ENCODE measurements at regions not wholly inside any gene's neighbourhood (a gene's known extent, or its start where the extent isn't known, plus 50 kb on each side); places are given as distances from the start of the nearest gene placed in this dataset.
A peak's percentile ranks its signal among the peaks of the same experiment; 100 is the strongest.

- TF ChIP-seq POLR2A (IDR thresholded peaks at IDR 0.05) (no peak), CTCF (IDR thresholded peaks at IDR 0.05 in 4 of 5, conservative IDR thresholded peaks at IDR 0.05 in 1 of 5) (no peak)
- Histone ChIP-seq H3K36me3 (no peaks in the 10 kb centered on the region), H3K27me3 (peaks cover 0 to 3% (median 0%) of the 10 kb centered on the region in 3 donors), H3K4me1 (peaks cover 0 to 4% of the 10 kb centered on the region in 2 donors), H3K27ac (no peak overlapping the region), H3K4me3 (no peak overlapping the region), H3K9me3 (no peaks in the 10 kb centered on the region)
- ATAC-seq (peak; percentile 30 to 66), DNase-seq (no peak)
- intact Hi-C loops (cut with DNase I; ENCODE audit: low total_unique reads) = no loop called here
- in situ Hi-C loops (cut with MboI; ENCODE audit: low sequenced_read_pairs in 4 of 4) = no loop called here
Observed at GRCh38 chr20:24718277-24718676, 230.8 kb upstream of the CST7 start.

- Histone ChIP-seq H3K4me3 (no peak overlapping the region), H3K27ac (no peak overlapping the region), H3K9me3 (no peaks in the 10 kb centered on the region), H3K27me3 (peaks cover 0 to 3% (median 0%) of the 10 kb centered on the region in 3 donors), H3K36me3 (no peaks in the 10 kb centered on the region), H3K4me1 (peaks cover 0 to 4% of the 10 kb centered on the region in 2 donors)
- intact Hi-C loops (cut with DNase I; ENCODE audit: low total_unique reads) (no loop called here), in situ Hi-C loops (cut with MboI; ENCODE audit: low sequenced_read_pairs in 4 of 4) (no loop called here)
- peak in 1 of 2 donors; percentile 38 for DNase-seq
- TF ChIP-seq CTCF (IDR thresholded peaks at IDR 0.05 in 4 of 5, conservative IDR thresholded peaks at IDR 0.05 in 1 of 5) (no peak), POLR2A (IDR thresholded peaks at IDR 0.05) (no peak)
- peak; percentile 63 to 97 for ATAC-seq
Observed at GRCh38 chr20:24718696-24719095, 230.4 kb upstream of the CST7 start.

GRCh38 chr20:24720957-24721356 is 228.1 kb upstream of the CST7 start:
- H3K4me1 ChIP-seq = peaks cover 0 to 4% of the 10 kb centered on the region in 2 donors
- no peaks in the 10 kb centered on the region for H3K9me3 ChIP-seq
- ATAC-seq (no peak), DNase-seq (no peak)
- no peak overlapping the region for H3K27ac ChIP-seq
- no peak overlapping the region for H3K4me3 ChIP-seq
- no peaks in the 10 kb centered on the region for H3K36me3 ChIP-seq
- TF ChIP-seq CTCF (IDR thresholded peaks at IDR 0.05 in 4 of 5, conservative IDR thresholded peaks at IDR 0.05 in 1 of 5) = no peak
- no peak for TF ChIP-seq POLR2A (IDR thresholded peaks at IDR 0.05)
- intact Hi-C loops (cut with DNase I; ENCODE audit: low total_unique reads) = no loop called here
- peaks cover 0 to 3% (median 0%) of the 10 kb centered on the region in 3 donors for H3K27me3 ChIP-seq
- in situ Hi-C loops (cut with MboI; ENCODE audit: low sequenced_read_pairs in 4 of 4) = no loop called here

GRCh38 chr20:24721891-24722568 is 227.0 kb upstream of the CST7 start:
- intact Hi-C loops (cut with DNase I; ENCODE audit: low total_unique reads) (no loop called here), in situ Hi-C loops (cut with MboI; ENCODE audit: low sequenced_read_pairs in 4 of 4) (no loop called here)
- peaks cover 0 to 3% (median 0%) of the 10 kb centered on the region in 3 donors for H3K27me3 ChIP-seq
- H3K9me3 ChIP-seq = no peaks in the 10 kb centered on the region
- ATAC-seq (no peak), DNase-seq (no peak)
- peaks cover 0 to 4% of the 10 kb centered on the region in 2 donors for H3K4me1 ChIP-seq
- TF ChIP-seq POLR2A (IDR thresholded peaks at IDR 0.05) (no peak), CTCF (IDR thresholded peaks at IDR 0.05 in 4 of 5, conservative IDR thresholded peaks at IDR 0.05 in 1 of 5) (no peak)
- H3K36me3 ChIP-seq = no peaks in the 10 kb centered on the region
- H3K4me3 ChIP-seq = no peak overlapping the region
- H3K27ac ChIP-seq = no peak overlapping the region
